Esophagus squamous epithelium (tissue), 4 donors: ENCODE measurements at regions not wholly inside any gene's neighbourhood (a gene's known extent, or its start where the extent isn't known, plus 50 kb on each side); places are given as distances from the start of the nearest gene placed in this dataset.

ENCODE experiments used
- POLR2A ChIP-seq, 4 donors: fragments of 450-650 bp; IDR thresholded peaks; one replicate each; pipeline ENCODE4 v1.6.1; 2017; ENCODE audit warnings: antibody characterized with exemption in 4 of 4, mild to moderate bottlenecking in 4 of 4, moderate library complexity in 3 of 4
- TF ChIP-seq, protein P1 (sequence below), 6 experiments: fragments of 450-650 bp in 4 of 6; fragments of 200-600 bp in 2 of 6; sonication (generic) in 2 of 6; IDR thresholded peaks; one replicate each; pipeline ENCODE4 v1.5.1; 2016 to 2019; ENCODE audit warnings: antibody characterized with exemption in 6 of 6, mild to moderate bottlenecking in 4 of 6, moderate library complexity in 4 of 6

- TF ChIP-seq, protein P1, sequence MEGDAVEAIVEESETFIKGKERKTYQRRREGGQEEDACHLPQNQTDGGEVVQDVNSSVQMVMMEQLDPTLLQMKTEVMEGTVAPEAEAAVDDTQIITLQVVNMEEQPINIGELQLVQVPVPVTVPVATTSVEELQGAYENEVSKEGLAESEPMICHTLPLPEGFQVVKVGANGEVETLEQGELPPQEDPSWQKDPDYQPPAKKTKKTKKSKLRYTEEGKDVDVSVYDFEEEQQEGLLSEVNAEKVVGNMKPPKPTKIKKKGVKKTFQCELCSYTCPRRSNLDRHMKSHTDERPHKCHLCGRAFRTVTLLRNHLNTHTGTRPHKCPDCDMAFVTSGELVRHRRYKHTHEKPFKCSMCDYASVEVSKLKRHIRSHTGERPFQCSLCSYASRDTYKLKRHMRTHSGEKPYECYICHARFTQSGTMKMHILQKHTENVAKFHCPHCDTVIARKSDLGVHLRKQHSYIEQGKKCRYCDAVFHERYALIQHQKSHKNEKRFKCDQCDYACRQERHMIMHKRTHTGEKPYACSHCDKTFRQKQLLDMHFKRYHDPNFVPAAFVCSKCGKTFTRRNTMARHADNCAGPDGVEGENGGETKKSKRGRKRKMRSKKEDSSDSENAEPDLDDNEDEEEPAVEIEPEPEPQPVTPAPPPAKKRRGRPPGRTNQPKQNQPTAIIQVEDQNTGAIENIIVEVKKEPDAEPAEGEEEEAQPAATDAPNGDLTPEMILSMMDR (IDR thresholded peaks at IDR 0.05), result no peak
- no peak for TF ChIP-seq POLR2A (IDR thresholded peaks at IDR 0.05)
These were observed 661.4 kb downstream of the EPHA7 start for GRCh38 chr6:92757925-92758324.
